ENCODE measurements at regions not wholly inside any gene's neighbourhood (a gene's known extent, or its start where the extent isn't known, plus 50 kb on each side); places are given as distances from the start of the nearest gene placed in this dataset.

GRCh38 chr9:101836021-101836420 lies 97.6 kb upstream of the GRIN3A start:
- Histone ChIP-seq H3K27me3 (ENCODE audit: insufficient read depth) (no peaks in the 10 kb centered on the region), H3F3A (replicated peaks; ENCODE audit: insufficient read depth) (no peaks in the 10 kb centered on the region), H4K20me1 (ENCODE audit: insufficient read depth) (no peaks in the 10 kb centered on the region), H3K79me2 (ENCODE audit: insufficient read depth) (no peaks in the 10 kb centered on the region), H3K9ac (no peak overlapping the region), H2AFZ (ENCODE audit: low read depth) (no peak overlapping the region), H3K4me3 (ENCODE audit: low read depth in 2 of 2, low read length in 1 of 2) (no peak overlapping the region), H3K36me3 (replicated peaks in 1 of 2; ENCODE audit: control insufficient read depth in 1 of 2, insufficient read depth in 2 of 2, low read length in 1 of 2) (no peaks in the 10 kb centered on the region), H3K4me1 (ENCODE audit: control insufficient read depth in 1 of 2, insufficient read depth in 2 of 2, low read depth in 1 of 2, low read length in 1 of 2) (no peaks in the 10 kb centered on the region), H3K4me2 (no peak overlapping the region), H3K9me2 (no peaks in the 10 kb centered on the region), H3K27ac (ENCODE audit: low read depth in 2 of 2, low read length in 1 of 2) (no peak overlapping the region), H3K9me3 (no peaks in the 10 kb centered on the region)
- TF ChIP-seq POLR2AphosphoS5 (IDR thresholded peaks at IDR 0.05; ENCODE audit: low read depth, low read length) = no peak
- no peak for TF ChIP-seq GABPA (IDR thresholded peaks at IDR 0.05; ENCODE audit: low read depth)
- TF ChIP-seq, protein P1, sequence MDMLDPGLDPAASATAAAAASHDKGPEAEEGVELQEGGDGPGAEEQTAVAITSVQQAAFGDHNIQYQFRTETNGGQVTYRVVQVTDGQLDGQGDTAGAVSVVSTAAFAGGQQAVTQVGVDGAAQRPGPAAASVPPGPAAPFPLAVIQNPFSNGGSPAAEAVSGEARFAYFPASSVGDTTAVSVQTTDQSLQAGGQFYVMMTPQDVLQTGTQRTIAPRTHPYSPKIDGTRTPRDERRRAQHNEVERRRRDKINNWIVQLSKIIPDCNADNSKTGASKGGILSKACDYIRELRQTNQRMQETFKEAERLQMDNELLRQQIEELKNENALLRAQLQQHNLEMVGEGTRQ (IDR thresholded peaks at IDR 0.05; ENCODE audit: borderline replicate concordance, low read depth, low read length) = no peak
- TF ChIP-seq SMC3 (IDR thresholded peaks at IDR 0.05; ENCODE audit: low read depth, low read length) = no peak
- TF ChIP-seq MEF2A (IDR thresholded peaks at IDR 0.05; ENCODE audit: borderline replicate concordance, low read depth) = no peak
- TF ChIP-seq NRF1 (IDR thresholded peaks at IDR 0.05; ENCODE audit: low read depth, low read length) = no peak
- no peak for TF ChIP-seq FOSL2 (IDR thresholded peaks at IDR 0.05; ENCODE audit: borderline replicate concordance, low read depth)
- no peak for TF ChIP-seq YY1 (IDR thresholded peaks at IDR 0.05; ENCODE audit: low read depth)
- no peak for TF ChIP-seq FOXM1 (IDR thresholded peaks at IDR 0.05; ENCODE audit: low read depth)
- no peak for TF ChIP-seq MXI1 (IDR thresholded peaks at IDR 0.05; ENCODE audit: low read depth, low read length)
- no peak for TF ChIP-seq IRF3 (IDR thresholded peaks at IDR 0.05; ENCODE audit: low read depth, low read length)
- no peak for TF ChIP-seq RAD21 (IDR thresholded peaks at IDR 0.05; ENCODE audit: low read length)
- TF ChIP-seq PBX3 (IDR thresholded peaks at IDR 0.05) = no peak
- no peak for TF ChIP-seq ELF1 (IDR thresholded peaks at IDR 0.05)
- CTCF ChIA-PET = no interaction called here
- POLR2A ChIA-PET = no interaction called here
- WGBS (ENCODE audit: low lambda C conversion rate) = 0% methylated on average over 2 of the region's 2 CpGs
- no peak for DNase-seq

- H3K9me3 ChIP-seq = no peaks in the 10 kb centered on the region
- H2AFZ ChIP-seq (ENCODE audit: low read depth) = no peak overlapping the region
- ChIA-PET CTCF (no interaction called here), POLR2A (no interaction called here)
- H3K9ac ChIP-seq = no peak overlapping the region
- no peaks in the 10 kb centered on the region for H3F3A ChIP-seq (replicated peaks; ENCODE audit: insufficient read depth)
- H4K20me1 ChIP-seq (ENCODE audit: insufficient read depth) = no peaks in the 10 kb centered on the region
- H3K27ac ChIP-seq (ENCODE audit: low read depth in 2 of 2, low read length in 1 of 2) = no peak overlapping the region
- no peak for DNase-seq
- no peaks in the 10 kb centered on the region for H3K27me3 ChIP-seq (ENCODE audit: insufficient read depth)
- H3K4me3 ChIP-seq (ENCODE audit: low read depth in 2 of 2, low read length in 1 of 2) = no peak overlapping the region
- H3K4me2 ChIP-seq = no peak overlapping the region
- no peaks in the 10 kb centered on the region for H3K36me3 ChIP-seq (replicated peaks in 1 of 2; ENCODE audit: control insufficient read depth in 1 of 2, insufficient read depth in 2 of 2, low read length in 1 of 2)
- no peaks in the 10 kb centered on the region for H3K4me1 ChIP-seq (ENCODE audit: control insufficient read depth in 1 of 2, insufficient read depth in 2 of 2, low read depth in 1 of 2, low read length in 1 of 2)
- H3K79me2 ChIP-seq (ENCODE audit: insufficient read depth) = no peaks in the 10 kb centered on the region
- no peaks in the 10 kb centered on the region for H3K9me2 ChIP-seq
- TF ChIP-seq USF1 (IDR thresholded peaks at IDR 0.05; ENCODE audit: borderline replicate concordance, low read depth) = no peak
- no peak for TF ChIP-seq ZBTB33 (IDR thresholded peaks at IDR 0.05; ENCODE audit: borderline replicate concordance, low read depth)
- no peak for TF ChIP-seq GATA2 (CRISPR knock-in tag; IDR thresholded peaks at IDR 0.05)
- TF ChIP-seq JUND (IDR thresholded peaks at IDR 0.05) = no peak
- TF ChIP-seq TEAD4 (IDR thresholded peaks at IDR 0.05; ENCODE audit: borderline replicate concordance, insufficient read depth) = no peak
- no peak for TF ChIP-seq MEF2A (IDR thresholded peaks at IDR 0.05; ENCODE audit: borderline replicate concordance, low read depth)
- no peak for TF ChIP-seq GABPA (IDR thresholded peaks at IDR 0.05; ENCODE audit: low read depth)
- no peak for TF ChIP-seq TAF1 (IDR thresholded peaks at IDR 0.05; ENCODE audit: borderline replicate concordance, low read depth, low read length)
- TF ChIP-seq YY1 (IDR thresholded peaks at IDR 0.05; ENCODE audit: low read depth) = no peak
- no peak for TF ChIP-seq REST (IDR thresholded peaks at IDR 0.05; ENCODE audit: low read depth, low read length)
These were observed 94.0 kb upstream of the GRIN3A start for GRCh38 chr9:101832486-101832885.
